IMR-90 (cell line): ENCODE measurements at regions not wholly inside any gene's neighbourhood (a gene's known extent, or its start where the extent isn't known, plus 50 kb on each side); places are given as distances from the start of the nearest gene placed in this dataset.

ENCODE experiments used
- ATAC-seq: fragments of 200-7000 bp; cut with Tn5 transposase; 2 replicates; pipeline ENCODE4 v1.9.1; 2020; ENCODE audit warnings: low read depth, mild to moderate bottlenecking, moderate library complexity
- BruUV-seq: library from RNA; stranded (reverse); fragments of 400-500 nt; replicated peaks from 2 replicates; lab custom pipeline; 2021; lab: Mats Ljungman, UMichigan
- CTCF ChIA-PET: fragments of 300-600 bp; formaldehyde crosslinking; extraction: SDS; loops from one replicate; lab custom pipeline; 2021; ENCODE audit warnings: antibody characterized with exemption; lab: Yijun Ruan, JAX
- POLR2A ChIA-PET: fragments of 300-600 bp; sonication (Branson Sonifier 250); formaldehyde crosslinking; loops from one replicate; lab custom pipeline; 2022; ENCODE audit warnings: antibody characterized with exemption; ENCODE audit not compliant: unreplicated experiment; lab: Charles Lee
- DNase-seq: peaks from one replicate; pipeline ENCODE4 v3.0.0; 2013
- H2AFZ ChIP-seq: replicated peaks from 2 replicates; pipeline ENCODE3; 2013; ENCODE audit warnings: low read length, mild to moderate bottlenecking; ENCODE audit not compliant: poor library complexity
- H2AK5ac ChIP-seq: 2 replicates; pipeline ENCODE4 v1.6.1; 2013; ENCODE audit warnings: low read depth, low read length, inconsistent platforms
- H2AK9ac ChIP-seq: replicated peaks from 2 replicates; pipeline ENCODE3; 2013; ENCODE audit warnings: mild to moderate bottlenecking, low read depth, low read length, moderate library complexity; ENCODE audit not compliant: poor library complexity
- H2BK120ac ChIP-seq: 2 replicates; pipeline ENCODE4 v1.6.1; 2013; ENCODE audit warnings: low read depth, low read length, inconsistent platforms
- H2BK15ac ChIP-seq: 3 replicates; pipeline ENCODE4 v1.6.1; 2013; ENCODE audit warnings: low read depth, low read length, inconsistent platforms
- H2BK20ac ChIP-seq: 2 replicates; pipeline ENCODE4 v1.6.1; 2013; ENCODE audit warnings: low read depth, mild to moderate bottlenecking, inconsistent platforms, low read length, moderate library complexity
- H2BK5ac ChIP-seq: 2 replicates; pipeline ENCODE4 v1.6.1; 2013; ENCODE audit warnings: mild to moderate bottlenecking, low read depth, low read length, inconsistent platforms; ENCODE audit not compliant: poor library complexity, severe bottlenecking
- H3K14ac ChIP-seq: replicated peaks from 2 replicates; pipeline ENCODE4 v1.6.1; 2013; ENCODE audit warnings: low read depth, low read length, inconsistent platforms
- H3K18ac ChIP-seq: 2 replicates; pipeline ENCODE4 v1.6.1; 2013; ENCODE audit warnings: low read depth, low read length, control low read depth
- H3K23ac ChIP-seq: 2 replicates; pipeline ENCODE4 v1.6.1; 2013; ENCODE audit warnings: low read depth, low read length, inconsistent platforms
- H3K27ac ChIP-seq: 2 replicates; pipeline ENCODE4 v1.5.1; 2013; ENCODE audit warnings: mild to moderate bottlenecking, control low read depth, low read length; ENCODE audit not compliant: insufficient read depth
- H3K27me3 ChIP-seq: 2 replicates; pipeline ENCODE4 v1.6.1; 2013; ENCODE audit warnings: low read length; ENCODE audit not compliant: control insufficient read depth, insufficient read depth
- H3K36me3 ChIP-seq: 2 replicates; pipeline ENCODE4 v1.6.1; 2013; ENCODE audit warnings: low read length, mixed read lengths; ENCODE audit not compliant: control insufficient read depth, insufficient read depth
- H3K4ac ChIP-seq: 2 replicates; pipeline ENCODE4 v1.6.1; 2013; ENCODE audit warnings: low read depth, low read length, inconsistent platforms
- H3K4me1 ChIP-seq: 2 replicates; pipeline ENCODE4 v1.6.1; 2013; ENCODE audit warnings: low read length, mixed read lengths; ENCODE audit not compliant: control insufficient read depth, insufficient read depth
- H3K4me2 ChIP-seq: 2 replicates; pipeline ENCODE4 v1.6.1; 2013; ENCODE audit warnings: low read depth, mild to moderate bottlenecking, control low read depth, low read length, moderate library complexity
- H3K4me3 ChIP-seq: 2 replicates; pipeline ENCODE4 v1.5.1; 2013; ENCODE audit warnings: low read depth, mild to moderate bottlenecking, control low read depth, low read length, moderate library complexity; ENCODE audit not compliant: insufficient read depth
- H3K56ac ChIP-seq: 2 replicates; pipeline ENCODE4 v1.6.1; 2013; ENCODE audit warnings: low read length, inconsistent platforms; ENCODE audit not compliant: insufficient read depth; ENCODE audit errors: extremely low read depth
- H3K79me1 ChIP-seq, 2 experiments: 2 replicates each; pipeline ENCODE4 v1.6.1; 2013; ENCODE audit warnings: low read length in 2 of 2, inconsistent platforms in 1 of 2, low read depth in 1 of 2
- H3K9ac ChIP-seq: 2 replicates; pipeline ENCODE4 v1.6.1; 2013; ENCODE audit warnings: low read depth, low read length, control low read depth
- H3K9me1 ChIP-seq: 2 replicates; pipeline ENCODE4 v1.6.1; 2013; ENCODE audit warnings: low read length, inconsistent platforms; ENCODE audit not compliant: insufficient read depth
- H3K9me3 ChIP-seq: 2 replicates; pipeline ENCODE4 v1.6.1; 2013; ENCODE audit warnings: low read length; ENCODE audit not compliant: control insufficient read depth, insufficient read depth
- H4K20me1 ChIP-seq: 2 replicates; pipeline ENCODE4 v1.6.1; 2013; ENCODE audit warnings: low read length, inconsistent platforms; ENCODE audit not compliant: insufficient read depth
- H4K5ac ChIP-seq: 2 replicates; pipeline ENCODE4 v1.6.1; 2013; ENCODE audit warnings: mild to moderate bottlenecking, low read depth, low read length, control low read depth
- H4K8ac ChIP-seq, 2 experiments: 2 replicates each; pipeline ENCODE4 v1.6.1; 2013; ENCODE audit warnings: low read depth in 2 of 2, low read length in 2 of 2, control low read depth in 1 of 2, inconsistent platforms in 1 of 2
- H4K91ac ChIP-seq: 2 replicates; pipeline ENCODE4 v1.6.1; 2013; ENCODE audit warnings: low read depth, low read length, inconsistent platforms; ENCODE audit not compliant: insufficient read depth
- BHLHE40 ChIP-seq: fragments of 150-350 bp; IDR thresholded peaks from 2 replicates; pipeline ENCODE4 v1.6.1; 2016; ENCODE audit warnings: mild to moderate bottlenecking, low read depth, low read length
- CEBPB ChIP-seq: IDR thresholded peaks from 2 replicates; pipeline ENCODE4 v1.6.1; 2012; ENCODE audit warnings: low read depth, low read length, improper control_type of control experiment
- CHD1 ChIP-seq: IDR thresholded peaks from 2 replicates; pipeline ENCODE4 v1.6.1; 2012; ENCODE audit warnings: low read depth, low read length, improper control_type of control experiment
- CTCF ChIP-seq: conservative IDR thresholded peaks from 2 replicates; pipeline ENCODE4 v1.5.1; 2012; ENCODE audit warnings: mild to moderate bottlenecking, low read depth, low read length, improper control_type of control experiment
- ELK1 ChIP-seq: fragments of 150-350 bp; IDR thresholded peaks from 2 replicates; pipeline ENCODE4 v1.6.1; 2016; ENCODE audit warnings: low read depth, mild to moderate bottlenecking, low read length, moderate library complexity, borderline replicate concordance
- FOS ChIP-seq: fragments of 150-350 bp; IDR thresholded peaks from 2 replicates; pipeline ENCODE4 v1.6.1; 2016; ENCODE audit warnings: low read depth, low read length
- MAFK ChIP-seq: IDR thresholded peaks from 2 replicates; pipeline ENCODE4 v1.6.1; 2012; ENCODE audit warnings: low read depth, low read length, improper control_type of control experiment
- MAZ ChIP-seq: IDR thresholded peaks from 2 replicates; pipeline ENCODE4 v1.6.1; 2012; ENCODE audit warnings: low read depth, mild to moderate bottlenecking, low read length, improper control_type of control experiment, moderate library complexity, borderline replicate concordance
- MXI1 ChIP-seq: IDR thresholded peaks from 2 replicates; pipeline ENCODE4 v1.6.1; 2012; ENCODE audit warnings: low read depth, mild to moderate bottlenecking, low read length, moderate library complexity, borderline replicate concordance
- NFE2L2 ChIP-seq: fragments of 150-350 bp; IDR thresholded peaks from 2 replicates; pipeline ENCODE4 v1.6.1; 2016; ENCODE audit warnings: low read depth, mild to moderate bottlenecking, low read length
- POLR2A ChIP-seq: IDR thresholded peaks from 2 replicates; pipeline ENCODE4 v1.6.1; 2012; ENCODE audit warnings: mild to moderate bottlenecking, low read depth, low read length
- RAD21 ChIP-seq: IDR thresholded peaks from 2 replicates; pipeline ENCODE4 v1.6.1; 2012; ENCODE audit warnings: low read length, improper control_type of control experiment
- RCOR1 ChIP-seq: IDR thresholded peaks from 2 replicates; pipeline ENCODE4 v1.6.1; 2012; ENCODE audit warnings: mild to moderate bottlenecking, low read length, improper control_type of control experiment; ENCODE audit not compliant: insufficient replicate concordance
- RFX5 ChIP-seq: IDR thresholded peaks from 2 replicates; pipeline ENCODE4 v1.8.0; 2012; ENCODE audit warnings: low read depth, mild to moderate bottlenecking, low read length, moderate library complexity
- SMC3 ChIP-seq: fragments of 150-350 bp; IDR thresholded peaks from 2 replicates; pipeline ENCODE4 v1.6.1; 2016; ENCODE audit warnings: low read depth, mild to moderate bottlenecking, antibody characterized with exemption, low read length, moderate library complexity
- USF2 ChIP-seq: fragments of 150-350 bp; IDR thresholded peaks from 2 replicates; pipeline ENCODE4 v1.6.1; 2017; ENCODE audit warnings: mild to moderate bottlenecking, antibody characterized with exemption, low read length, low read depth
- WGBS, 2 experiments: methylation state at CpG; one replicate each; pipeline versions ENCODE4 v1.1.5 to v1.1.7; 2013; ENCODE audit warnings: missing lambda C conversion rate in 2 of 2; ENCODE audit not compliant: insufficient read length in 1 of 2; ENCODE audit errors: extremely low coverage in 2 of 2; 5-methylcytosine and 5-hydroxymethylcytosine counted together
- dilution Hi-C: fragments of 300-500 bp; cut with HindIII; formaldehyde crosslinking; loops from one replicate; pipeline ENCODE4 v1.14.3; 2018; ENCODE audit warnings: low sequenced_read_pairs; ENCODE audit not compliant: unreplicated experiment
- in situ Hi-C: fragments of 300-500 bp; cut with MboI; formaldehyde crosslinking; loops from 3 replicates; pipeline ENCODE4 v1.14.3; 2019; ENCODE audit warnings: low sequenced_read_pairs, inconsistent platforms, mixed read lengths
- intact Hi-C: fragments of 100-400 bp; cut with micrococcal nuclease; formaldehyde crosslinking; loops from 2 replicates; pipeline ENCODE4 v1.10.0; 2022

GRCh38 chr1:5632814-5633213, 359.4 kb downstream of the NPHP4 start:
- Histone ChIP-seq H3K4ac (no peak overlapping the region), H3K9me1 (no peaks in the 10 kb centered on the region), H3K14ac (no peak overlapping the region), H2BK120ac (no peak overlapping the region), H3K23ac (no peak overlapping the region), H3K4me1 (no peaks in the 10 kb centered on the region), H3K27me3 (no peaks in the 10 kb centered on the region), H3K9me3 (peaks cover 31% of the 10 kb centered on the region), H2BK15ac (no peak overlapping the region), H3K18ac (no peak overlapping the region), H2BK20ac (no peak overlapping the region), H3K9ac (no peak overlapping the region), H3K36me3 (no peaks in the 10 kb centered on the region), H2AFZ (no peak overlapping the region), H3K4me3 (no peak overlapping the region), H3K27ac (no peak overlapping the region), H2AK5ac (no peak overlapping the region), H3K56ac (no peak overlapping the region), H4K5ac (no peak overlapping the region), H4K20me1 (no peaks in the 10 kb centered on the region), H4K91ac (no peak overlapping the region), H3K4me2 (no peak overlapping the region), H2BK5ac (no peak overlapping the region), H4K8ac (no peak overlapping the region), H2AK9ac (no peak overlapping the region), H3K79me1 (no peaks in the 10 kb centered on the region)
- in situ Hi-C loops (no loop called here), dilution Hi-C loops (no loop called here), intact Hi-C loops (no loop called here)
- no TSS peak for BruUV-seq
- ChIA-PET CTCF (no interaction called here), POLR2A (no interaction called here)
- ATAC-seq (no peak), DNase-seq (no peak)
- TF ChIP-seq NFE2L2 (no peak), BHLHE40 (no peak), POLR2A (no peak), CHD1 (no peak), MAFK (no peak), MAZ (no peak), RFX5 (no peak), MXI1 (no peak), USF2 (no peak), FOS (no peak), ELK1 (no peak), CEBPB (no peak), CTCF (no peak), RAD21 (no peak), SMC3 (no peak), RCOR1 (no peak)
- no CpG with 5 or more reads among the region's 10 CpGs for WGBS, 2 experiments
